ENCODE measurements at regions not wholly inside any gene's neighbourhood (a gene's known extent, or its start where the extent isn't known, plus 50 kb on each side); places are given as distances from the start of the nearest gene placed in this dataset.

- peak overlapping the region in 1 of 2 donors; percentile 35 for H3K27ac ChIP-seq
- TF ChIP-seq, protein P1, sequence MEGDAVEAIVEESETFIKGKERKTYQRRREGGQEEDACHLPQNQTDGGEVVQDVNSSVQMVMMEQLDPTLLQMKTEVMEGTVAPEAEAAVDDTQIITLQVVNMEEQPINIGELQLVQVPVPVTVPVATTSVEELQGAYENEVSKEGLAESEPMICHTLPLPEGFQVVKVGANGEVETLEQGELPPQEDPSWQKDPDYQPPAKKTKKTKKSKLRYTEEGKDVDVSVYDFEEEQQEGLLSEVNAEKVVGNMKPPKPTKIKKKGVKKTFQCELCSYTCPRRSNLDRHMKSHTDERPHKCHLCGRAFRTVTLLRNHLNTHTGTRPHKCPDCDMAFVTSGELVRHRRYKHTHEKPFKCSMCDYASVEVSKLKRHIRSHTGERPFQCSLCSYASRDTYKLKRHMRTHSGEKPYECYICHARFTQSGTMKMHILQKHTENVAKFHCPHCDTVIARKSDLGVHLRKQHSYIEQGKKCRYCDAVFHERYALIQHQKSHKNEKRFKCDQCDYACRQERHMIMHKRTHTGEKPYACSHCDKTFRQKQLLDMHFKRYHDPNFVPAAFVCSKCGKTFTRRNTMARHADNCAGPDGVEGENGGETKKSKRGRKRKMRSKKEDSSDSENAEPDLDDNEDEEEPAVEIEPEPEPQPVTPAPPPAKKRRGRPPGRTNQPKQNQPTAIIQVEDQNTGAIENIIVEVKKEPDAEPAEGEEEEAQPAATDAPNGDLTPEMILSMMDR (IDR thresholded peaks at IDR 0.05) = no peak
- peaks cover 0 to 7% of the 10 kb centered on the region in 2 donors for H3K27me3 ChIP-seq
- DNase-seq = no peak
- peak; percentile 34 for ATAC-seq
- intact Hi-C loops (cut with DNase I) = no loop called here
- H3K36me3 ChIP-seq = no peaks in the 10 kb centered on the region
- no peaks in the 10 kb centered on the region for H3K4me1 ChIP-seq
- no peaks in the 10 kb centered on the region for H3K9me3 ChIP-seq
- no peak overlapping the region for H3K4me3 ChIP-seq
Observed at GRCh38 chr20:22390543-22390903, 193.8 kb downstream of the FOXA2 start.

DNA sequence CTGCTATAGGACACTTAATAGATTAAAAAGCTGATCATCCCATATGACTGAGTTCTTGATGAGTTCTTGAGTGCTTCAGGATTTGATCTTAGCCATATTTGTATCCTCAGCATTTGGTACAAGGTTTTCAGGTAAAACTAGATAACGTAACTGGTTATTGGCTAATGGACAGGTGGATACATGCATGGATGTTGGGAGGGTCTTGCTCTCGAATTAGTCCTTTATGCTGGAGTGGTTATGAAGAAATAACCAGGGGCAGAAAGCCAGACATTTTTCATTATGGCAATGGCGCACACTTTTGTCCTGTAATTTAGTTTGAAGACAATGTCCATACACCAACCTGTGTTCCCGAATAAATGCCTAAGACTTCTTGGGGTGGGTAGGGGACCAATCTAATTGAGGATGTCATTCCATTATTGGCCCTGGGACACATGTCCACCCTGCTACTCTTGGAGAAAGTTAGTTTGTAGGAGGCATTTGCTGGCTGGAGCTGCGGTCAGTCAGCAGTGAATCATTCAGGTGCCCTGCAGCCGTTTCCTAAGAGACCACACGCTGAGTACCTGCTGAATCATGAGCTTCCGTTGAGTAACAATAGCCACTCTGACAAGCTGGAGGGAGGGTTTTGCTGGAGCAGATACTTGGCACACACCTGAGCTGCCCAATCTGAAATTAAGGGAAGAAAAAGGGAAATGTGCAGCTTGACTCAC is 194.4 kb downstream of the FOXA2 start:
- H3K27ac ChIP-seq = peak overlapping the region in 1 of 2 donors; percentile 55

DNA sequence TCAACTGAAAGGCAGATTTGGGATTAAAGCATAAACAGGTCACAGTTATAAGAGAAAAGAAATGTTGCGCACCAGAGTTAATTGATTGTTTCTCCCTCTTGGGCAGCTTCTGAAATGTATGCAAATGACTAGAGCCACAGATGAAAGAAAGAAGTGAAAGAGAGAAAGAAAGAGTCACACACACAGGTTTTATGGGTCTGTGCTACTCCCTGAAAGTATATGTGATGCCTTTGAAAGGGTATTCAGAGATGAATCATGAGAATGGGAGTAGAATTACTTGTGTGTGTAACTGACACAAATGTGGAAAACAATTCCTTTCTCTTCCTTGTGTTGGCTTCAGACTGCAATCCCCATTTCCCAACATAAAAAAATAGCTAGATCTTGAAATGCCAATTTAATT is 196.9 kb downstream of the FOXA2 start:
- intact Hi-C loops (cut with DNase I) = no loop called here
- TF ChIP-seq, protein P1 (IDR thresholded peaks at IDR 0.05) = no peak

More for the DNA sequence above, 194.4 kb downstream of the FOXA2 start:
- intact Hi-C loops (cut with DNase I) = no loop called here
- DNase-seq = peak in 2 of 4 donors; percentile 49 to 64
- Histone ChIP-seq H3K27me3 (peaks cover 0 to 11% of the 10 kb centered on the region in 2 donors), H3K9me3 (no peaks in the 10 kb centered on the region), H3K36me3 (no peaks in the 10 kb centered on the region), H3K4me1 (no peaks in the 10 kb centered on the region), H3K4me3 (no peak overlapping the region)
- TF ChIP-seq, protein P1 (IDR thresholded peaks at IDR 0.05) = no peak
- peak; percentile 95 for ATAC-seq

GRCh38 chr20:22386306-22386623 is 198.1 kb downstream of the FOXA2 start:
- DNase-seq (no peak), ATAC-seq (no peak)
- Histone ChIP-seq H3K27me3 (peaks cover 0 to 15% of the 10 kb centered on the region in 2 donors), H3K36me3 (no peaks in the 10 kb centered on the region), H3K4me3 (no peak overlapping the region), H3K4me1 (peaks cover 10 to 12% of the 10 kb centered on the region in 2 donors), H3K9me3 (no peaks in the 10 kb centered on the region), H3K27ac (no peak overlapping the region)
- TF ChIP-seq, protein P1 (IDR thresholded peaks at IDR 0.05) = no peak
- intact Hi-C loops (cut with DNase I) = no loop called here

More for the DNA sequence above, 196.9 kb downstream of the FOXA2 start:
- DNase-seq (no peak), ATAC-seq (no peak)
- no peak overlapping the region for H3K4me3 ChIP-seq
- H3K27ac ChIP-seq = no peak overlapping the region
- H3K36me3 ChIP-seq = no peaks in the 10 kb centered on the region
- H3K27me3 ChIP-seq = peaks cover 0 to 15% of the 10 kb centered on the region in 2 donors
- peaks cover 6 to 7% of the 10 kb centered on the region in 2 donors for H3K4me1 ChIP-seq
- H3K9me3 ChIP-seq = no peaks in the 10 kb centered on the region

DNA sequence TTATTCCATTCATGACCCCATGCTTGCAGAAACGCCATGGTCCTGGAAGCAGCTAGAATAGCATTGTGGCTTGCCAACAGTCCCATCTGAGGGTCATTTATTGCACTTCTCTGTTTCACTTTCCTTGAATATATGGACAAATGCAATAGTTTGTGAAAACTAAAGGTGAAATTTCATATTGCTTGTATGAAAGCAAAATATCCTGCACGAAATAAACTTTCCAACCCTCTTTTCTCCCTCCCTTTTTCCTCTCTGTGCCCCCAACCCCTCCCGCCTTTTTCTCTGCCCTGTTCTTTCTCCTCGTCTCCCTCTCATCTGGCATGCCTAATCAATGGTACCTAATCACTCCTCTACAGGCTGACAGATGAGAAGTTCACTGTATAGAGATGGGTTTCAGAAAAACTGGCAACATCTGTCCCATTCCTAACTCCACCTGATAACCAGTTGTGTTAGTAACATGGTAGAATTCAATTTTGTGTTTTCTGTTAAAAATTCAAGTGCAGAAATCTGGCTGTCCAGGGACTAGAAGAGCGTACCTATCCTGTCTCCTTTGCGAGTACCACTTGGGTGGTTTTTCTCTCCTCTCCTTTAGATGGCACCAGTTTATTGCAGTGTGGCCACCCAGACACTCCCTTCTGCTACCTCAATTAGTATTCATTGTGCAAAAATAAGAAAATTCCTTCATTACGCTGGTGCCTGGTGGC is 198.6 kb downstream of the FOXA2 start:
- TF ChIP-seq, protein P1 (IDR thresholded peaks at IDR 0.05) = no peak
- Histone ChIP-seq H3K4me1 (peaks cover 10 to 12% of the 10 kb centered on the region in 2 donors), H3K4me3 (no peak overlapping the region), H3K27ac (no peak overlapping the region), H3K27me3 (peaks cover 0 to 15% of the 10 kb centered on the region in 2 donors), H3K36me3 (no peaks in the 10 kb centered on the region), H3K9me3 (no peaks in the 10 kb centered on the region)
- peak in 1 of 4 donors; percentile 41 for DNase-seq
- ATAC-seq = peak; percentile 63
- intact Hi-C loops (cut with DNase I) = no loop called here

Data from left lung (tissue), 4 donors.